GM12872 (cell line): ENCODE measurements at regions not wholly inside any gene's neighbourhood (a gene's known extent, or its start where the extent isn't known, plus 50 kb on each side); places are given as distances from the start of the nearest gene placed in this dataset.

Experiments
- TF ChIP-seq, protein P1 (sequence below): IDR thresholded peaks from 3 replicates; pipeline ENCODE4 v1.5.1; 2011; ENCODE audit warnings: low read depth, mild to moderate bottlenecking, low read length, moderate library complexity; ENCODE audit not compliant: insufficient read depth

DNA sequence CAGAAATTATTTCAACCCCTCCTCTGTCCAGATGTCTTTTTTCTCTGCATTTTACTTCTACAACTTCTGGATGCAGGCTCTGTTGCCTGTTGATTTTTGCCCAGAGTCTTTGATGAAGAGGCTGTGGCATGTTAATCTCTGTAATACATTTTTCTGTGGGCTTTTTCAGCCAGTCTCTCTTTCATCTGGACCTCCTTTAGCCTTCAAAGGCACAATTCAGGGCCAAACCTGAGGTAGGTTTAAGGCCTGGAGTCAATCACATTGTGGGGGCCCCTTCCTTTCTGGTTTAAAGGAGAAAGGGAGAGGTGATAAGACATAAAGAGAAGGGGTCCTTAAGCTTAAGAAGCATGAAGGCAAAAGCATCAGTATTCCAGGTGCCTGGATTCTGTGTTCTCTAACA is 553.7 kb downstream of the FLRT2 start:
- TF ChIP-seq, protein P1, sequence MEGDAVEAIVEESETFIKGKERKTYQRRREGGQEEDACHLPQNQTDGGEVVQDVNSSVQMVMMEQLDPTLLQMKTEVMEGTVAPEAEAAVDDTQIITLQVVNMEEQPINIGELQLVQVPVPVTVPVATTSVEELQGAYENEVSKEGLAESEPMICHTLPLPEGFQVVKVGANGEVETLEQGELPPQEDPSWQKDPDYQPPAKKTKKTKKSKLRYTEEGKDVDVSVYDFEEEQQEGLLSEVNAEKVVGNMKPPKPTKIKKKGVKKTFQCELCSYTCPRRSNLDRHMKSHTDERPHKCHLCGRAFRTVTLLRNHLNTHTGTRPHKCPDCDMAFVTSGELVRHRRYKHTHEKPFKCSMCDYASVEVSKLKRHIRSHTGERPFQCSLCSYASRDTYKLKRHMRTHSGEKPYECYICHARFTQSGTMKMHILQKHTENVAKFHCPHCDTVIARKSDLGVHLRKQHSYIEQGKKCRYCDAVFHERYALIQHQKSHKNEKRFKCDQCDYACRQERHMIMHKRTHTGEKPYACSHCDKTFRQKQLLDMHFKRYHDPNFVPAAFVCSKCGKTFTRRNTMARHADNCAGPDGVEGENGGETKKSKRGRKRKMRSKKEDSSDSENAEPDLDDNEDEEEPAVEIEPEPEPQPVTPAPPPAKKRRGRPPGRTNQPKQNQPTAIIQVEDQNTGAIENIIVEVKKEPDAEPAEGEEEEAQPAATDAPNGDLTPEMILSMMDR = no peak

DNA sequence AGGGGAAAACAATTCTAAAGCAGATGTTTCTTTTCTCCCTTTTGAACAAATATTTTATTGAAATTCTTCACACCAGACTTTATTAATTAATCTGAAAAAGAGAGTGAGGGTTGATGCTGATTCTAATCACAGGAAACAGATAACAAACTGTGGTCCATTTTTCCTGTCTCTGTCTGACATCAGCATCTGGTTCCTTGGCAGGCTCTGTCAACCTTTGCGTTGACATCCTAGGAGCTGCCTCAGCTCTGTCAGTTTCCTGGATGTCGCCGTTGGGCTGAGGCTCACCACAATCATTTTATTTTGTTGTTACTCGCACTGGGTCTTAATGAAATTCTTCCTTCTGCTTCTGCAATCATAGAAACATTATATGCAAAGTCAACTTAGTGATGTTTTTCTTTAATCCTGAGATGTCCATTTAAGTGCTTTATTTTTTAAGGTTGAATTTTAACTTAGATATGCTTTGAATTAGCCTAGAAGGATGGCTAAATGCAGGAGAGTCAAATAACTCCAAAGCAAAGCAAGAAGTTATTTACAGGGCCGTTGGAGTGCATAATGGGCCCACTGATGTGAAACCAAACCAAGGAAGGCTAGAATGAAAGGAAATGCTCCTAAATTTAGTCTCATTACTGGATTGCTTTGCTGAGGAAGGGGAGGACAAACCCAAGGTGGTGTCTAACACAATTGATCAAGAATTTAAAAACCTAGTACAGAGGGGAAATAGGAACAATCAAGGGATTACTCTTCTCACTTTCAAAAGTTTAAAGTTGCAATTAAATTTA is 542.4 kb downstream of the FLRT2 start:
- TF ChIP-seq, protein P1 = no peak

DNA sequence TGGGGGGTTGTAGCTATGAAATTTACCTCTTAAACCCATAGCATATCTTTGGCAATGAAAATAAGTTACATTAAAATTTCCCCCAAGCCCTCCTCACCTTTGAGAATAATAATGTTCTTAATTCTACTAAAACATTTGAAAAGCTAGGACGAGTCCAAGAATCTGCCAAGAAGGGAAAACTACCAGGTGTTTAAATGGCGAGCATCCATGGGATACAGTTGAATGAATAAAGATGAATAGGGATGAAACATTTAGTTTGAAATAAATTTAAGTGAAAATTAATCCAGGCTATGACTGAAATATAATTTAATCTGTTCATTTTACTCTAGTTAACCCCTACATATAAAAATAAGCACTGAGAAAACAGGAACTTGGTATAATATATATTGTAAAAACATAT is 536.7 kb downstream of the FLRT2 start:
- TF ChIP-seq, protein P1 = no peak

DNA sequence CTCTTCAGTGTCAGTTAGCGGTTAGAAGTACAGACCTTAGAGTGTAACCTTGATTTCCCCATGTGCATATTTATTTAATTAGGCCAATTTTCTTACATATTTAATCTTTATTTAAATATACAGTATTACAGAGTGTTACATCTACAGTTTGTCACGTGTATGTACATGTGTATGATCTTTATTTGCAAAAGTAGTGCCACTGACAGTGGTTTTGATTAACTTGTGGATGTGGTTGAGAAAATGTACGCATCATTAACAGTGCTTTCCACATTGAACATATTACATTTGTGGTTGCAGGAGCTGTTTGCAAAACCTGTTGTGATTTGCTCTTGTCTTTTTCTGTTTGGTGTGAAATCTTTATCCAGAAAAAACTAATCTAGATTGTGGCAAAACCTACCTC is 535.5 kb downstream of the FLRT2 start:
- TF ChIP-seq, protein P1 = no peak

DNA sequence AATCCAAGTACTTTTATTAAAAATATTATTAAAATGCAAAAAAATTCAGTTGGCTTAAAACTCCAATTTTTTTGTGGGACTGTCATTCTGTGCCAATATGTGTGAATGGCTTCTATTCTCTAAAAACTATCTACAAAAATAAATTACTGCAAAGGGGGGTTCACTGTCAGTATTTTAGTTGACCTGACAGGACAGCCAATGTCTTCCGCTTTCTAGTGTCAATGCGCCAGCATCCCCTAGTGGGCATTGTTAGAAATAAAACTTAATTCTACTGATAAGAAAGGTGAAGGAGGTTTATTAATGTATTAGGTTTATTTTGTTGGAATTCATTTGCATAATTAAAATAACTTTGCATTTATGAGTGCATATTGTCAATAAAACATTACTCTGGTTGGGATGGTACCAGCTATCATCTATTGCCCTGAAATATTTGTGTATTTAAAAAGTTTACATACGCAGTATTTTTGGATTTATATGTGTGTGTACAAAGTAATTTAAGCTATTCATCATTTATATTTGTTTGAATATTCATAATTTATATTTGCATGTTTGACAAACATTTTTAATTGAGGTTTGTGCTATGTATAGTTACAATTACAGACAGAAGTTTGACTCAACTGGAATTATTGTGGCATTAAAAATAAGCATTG is 527.2 kb downstream of the FLRT2 start:
- TF ChIP-seq, protein P1 = peak; percentile 67

DNA sequence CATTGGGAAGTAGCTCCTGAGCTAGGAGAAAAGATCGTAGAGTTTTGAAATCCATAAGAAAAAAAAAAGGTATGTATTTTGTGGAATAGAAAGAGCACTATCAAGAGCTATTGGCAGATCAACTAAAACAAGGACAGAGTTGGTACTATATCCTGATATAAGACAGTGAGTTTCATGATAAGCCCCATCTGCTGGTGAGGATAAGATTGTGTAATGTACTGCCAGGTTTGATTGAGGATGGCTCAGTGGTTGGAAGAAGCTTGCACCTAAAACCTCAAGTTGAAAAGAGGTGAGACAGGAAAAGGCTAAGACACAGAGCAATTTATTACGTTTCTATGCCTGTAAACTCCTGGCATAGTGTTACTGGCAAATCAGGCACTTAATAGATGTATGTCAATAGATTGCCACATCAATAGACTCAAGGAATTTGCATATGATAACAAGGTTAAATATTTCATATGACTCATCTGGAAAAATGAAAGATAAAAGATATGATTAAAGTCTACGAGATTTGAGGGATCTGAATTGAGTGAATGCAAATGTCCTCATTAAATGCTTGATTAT is 525.6 kb downstream of the FLRT2 start:
- TF ChIP-seq, protein P1 = 0 out of 3 replicates have a peak, but pooled peaks have one; percentile 5

DNA sequence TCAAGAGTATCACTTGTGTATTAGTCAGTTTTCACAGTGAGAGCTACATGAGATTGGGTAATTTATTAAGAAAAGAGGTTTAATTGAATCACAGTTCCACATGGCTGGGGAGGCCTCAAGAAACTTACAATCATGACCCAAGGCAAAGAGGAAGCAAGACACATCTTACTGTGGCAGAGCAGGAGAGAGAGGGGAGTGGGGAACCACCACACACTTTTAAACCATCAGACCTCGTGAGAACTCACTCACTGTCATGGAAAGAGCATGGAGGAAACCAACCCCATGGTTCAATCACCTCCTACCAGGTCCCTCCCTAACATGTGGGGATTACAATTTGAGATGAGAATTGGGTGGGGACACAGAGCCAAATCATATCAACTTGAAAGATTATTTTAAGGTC is 522.9 kb downstream of the FLRT2 start:
- TF ChIP-seq, protein P1 = no peak
